ENCODE measurements at regions not wholly inside any gene's neighbourhood (a gene's known extent, or its start where the extent isn't known, plus 50 kb on each side); places are given as distances from the start of the nearest gene placed in this dataset.

GRCh38 chr4:77367638-77368037 lies 210.6 kb downstream of the CCNG2 start:
- DNase-seq (ENCODE audit: low read depth): no peak

GRCh38 chr4:77372375-77372774 lies 215.4 kb downstream of the CCNG2 start:
- DNase-seq (ENCODE audit: low read depth): no peak

GRCh38 chr4:77375866-77376607 lies 219.0 kb downstream of the CCNG2 start:
- DNase-seq (ENCODE audit: low read depth): no peak

GRCh38 chr4:77376788-77377460 lies 219.9 kb downstream of the CCNG2 start:
- DNase-seq (ENCODE audit: low read depth): no peak

- DNase-seq (ENCODE audit: low read depth): no peak
These were observed 221.5 kb upstream of the CXCL13 start for GRCh38 chr4:77384094-77384493.

GRCh38 chr4:77385124-77385969 lies 220.3 kb upstream of the CXCL13 start:
- DNase-seq (ENCODE audit: low read depth): peak; percentile 46

GRCh38 chr4:77393996-77394395 lies 211.6 kb upstream of the CXCL13 start:
- no peak for DNase-seq (ENCODE audit: low read depth)

- no peak for DNase-seq (ENCODE audit: low read depth)
These were observed 210.1 kb upstream of the CXCL13 start for GRCh38 chr4:77395481-77395880.

- no peak for DNase-seq (ENCODE audit: low read depth)
These were observed 207.4 kb upstream of the CXCL13 start for GRCh38 chr4:77398256-77398655.

GRCh38 chr4:77399831-77400230 lies 205.8 kb upstream of the CXCL13 start:
- no peak for DNase-seq (ENCODE audit: low read depth)

GRCh38 chr4:77413766-77414165 lies 191.9 kb upstream of the CXCL13 start:
- no peak for DNase-seq (ENCODE audit: low read depth)

GRCh38 chr4:77415689-77416088 lies 189.9 kb upstream of the CXCL13 start:
- no peak for DNase-seq (ENCODE audit: low read depth)

- DNase-seq (ENCODE audit: low read depth): peak; percentile 1
These were observed 187.3 kb upstream of the CXCL13 start for GRCh38 chr4:77418333-77418732.

GRCh38 chr4:77430847-77431246 lies 174.8 kb upstream of the CXCL13 start:
- no peak for DNase-seq (ENCODE audit: low read depth)

- DNase-seq (ENCODE audit: low read depth): no peak
These were observed 174.1 kb upstream of the CXCL13 start for GRCh38 chr4:77431546-77431945.

GRCh38 chr4:77432717-77433417 lies 172.8 kb upstream of the CXCL13 start:
- peak; percentile 9 for DNase-seq (ENCODE audit: low read depth)

GRCh38 chr4:77433418-77433733 lies 172.2 kb upstream of the CXCL13 start:
- DNase-seq (ENCODE audit: low read depth): peak; percentile 44

- DNase-seq (ENCODE audit: low read depth): no peak
These were observed 171.1 kb upstream of the CXCL13 start for GRCh38 chr4:77434299-77435092.

GRCh38 chr4:77437079-77437478 lies 168.5 kb upstream of the CXCL13 start:
- DNase-seq (ENCODE audit: low read depth): no peak

GRCh38 chr4:77438549-77438948 lies 167.1 kb upstream of the CXCL13 start:
- no peak for DNase-seq (ENCODE audit: low read depth)

GRCh38 chr4:77443941-77444340 lies 161.7 kb upstream of the CXCL13 start:
- DNase-seq (ENCODE audit: low read depth): no peak

All from M059J (cell line).